Left kidney (tissue), 1 donor: ENCODE measurements at regions not wholly inside any gene's neighbourhood (a gene's known extent, or its start where the extent isn't known, plus 50 kb on each side); places are given as distances from the start of the nearest gene placed in this dataset.

Source experiments
- DNase-seq: peaks from one replicate; pipeline ENCODE4 v3.0.0-alpha.2; 2013

DNA sequence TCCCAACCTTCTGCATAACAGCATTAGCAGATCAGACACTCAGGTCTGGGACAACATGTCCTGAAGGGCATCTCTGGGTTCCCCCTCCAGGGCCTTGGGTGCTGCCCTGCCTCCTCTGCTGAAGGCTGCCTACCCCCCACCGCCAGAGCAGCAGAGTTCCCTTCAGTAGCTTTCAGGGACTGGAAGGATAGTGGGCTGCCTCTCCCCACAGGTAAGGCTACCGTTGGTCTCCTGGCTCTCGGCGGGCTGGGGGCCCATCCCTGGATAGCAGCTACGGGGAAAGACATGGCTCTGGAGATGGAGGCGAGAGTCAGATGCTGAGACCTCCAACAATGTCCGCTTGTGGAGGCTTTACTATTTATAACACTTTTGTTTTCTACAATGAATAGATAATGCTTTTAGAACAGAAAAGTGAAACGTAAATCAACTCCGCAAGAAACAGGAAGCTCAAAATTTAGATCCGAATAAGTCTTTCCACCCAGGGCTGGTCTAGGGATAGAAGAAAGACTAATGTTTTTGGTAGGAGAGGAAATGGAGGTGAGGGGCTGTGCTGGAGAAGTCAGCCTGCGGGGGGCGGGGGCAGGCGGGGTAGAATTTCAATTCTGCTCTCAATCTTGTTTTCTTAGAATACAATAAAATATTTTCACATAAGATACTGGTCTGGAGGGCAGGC is 58.4 kb downstream of the ARL4C start:
- DNase-seq = no peak

DNA sequence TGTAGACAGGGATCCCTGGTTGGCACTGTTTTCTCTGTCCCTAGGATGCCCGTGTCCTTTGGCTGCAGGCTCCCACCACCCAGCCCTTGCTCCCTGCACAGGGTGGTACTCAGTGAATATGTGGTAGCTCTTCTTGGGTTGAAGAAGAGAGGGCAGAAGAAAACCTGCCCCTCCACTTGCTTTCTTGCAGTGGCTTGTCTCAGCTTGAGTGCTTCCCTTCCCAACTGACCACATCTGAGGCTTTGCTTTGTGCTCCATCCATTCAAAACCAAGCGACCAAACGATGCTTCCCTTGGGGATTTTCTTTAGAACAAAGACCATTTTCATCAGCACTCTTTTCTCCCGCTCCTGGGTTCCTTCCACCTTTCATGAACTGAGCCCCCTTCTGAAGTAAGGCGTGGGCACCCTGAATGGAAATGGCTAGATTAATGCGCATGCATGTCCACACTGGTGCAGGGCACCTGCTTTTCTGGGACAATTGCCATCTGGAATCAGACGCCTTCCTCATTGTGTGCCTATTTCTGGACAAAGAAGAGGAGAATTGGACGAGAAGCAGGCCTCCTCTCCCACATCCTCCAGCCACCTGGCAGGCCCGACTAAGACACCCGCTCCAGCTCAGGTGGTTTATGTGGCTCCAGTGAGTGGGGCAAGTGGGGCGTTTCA is 59.1 kb downstream of the ARL4C start:
- no peak for DNase-seq

DNA sequence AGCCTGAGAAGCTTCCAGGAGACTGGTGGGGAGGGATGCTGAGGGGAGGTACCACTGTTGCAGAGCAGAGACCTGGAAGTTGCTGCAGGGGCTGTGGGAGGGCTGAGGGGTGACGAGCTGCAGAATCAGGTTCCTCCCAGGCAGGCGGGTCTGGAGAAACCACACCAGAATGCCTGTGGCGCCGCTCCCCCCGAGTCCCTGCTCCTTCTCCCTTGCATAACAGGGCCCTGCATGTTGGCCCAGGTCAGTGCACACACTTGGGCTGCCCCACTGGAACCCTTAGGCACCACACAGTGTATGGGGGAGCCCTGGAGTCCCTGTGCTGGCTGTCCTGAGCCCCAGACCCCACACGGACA is 60.4 kb downstream of the ARL4C start:
- DNase-seq = no peak

DNA sequence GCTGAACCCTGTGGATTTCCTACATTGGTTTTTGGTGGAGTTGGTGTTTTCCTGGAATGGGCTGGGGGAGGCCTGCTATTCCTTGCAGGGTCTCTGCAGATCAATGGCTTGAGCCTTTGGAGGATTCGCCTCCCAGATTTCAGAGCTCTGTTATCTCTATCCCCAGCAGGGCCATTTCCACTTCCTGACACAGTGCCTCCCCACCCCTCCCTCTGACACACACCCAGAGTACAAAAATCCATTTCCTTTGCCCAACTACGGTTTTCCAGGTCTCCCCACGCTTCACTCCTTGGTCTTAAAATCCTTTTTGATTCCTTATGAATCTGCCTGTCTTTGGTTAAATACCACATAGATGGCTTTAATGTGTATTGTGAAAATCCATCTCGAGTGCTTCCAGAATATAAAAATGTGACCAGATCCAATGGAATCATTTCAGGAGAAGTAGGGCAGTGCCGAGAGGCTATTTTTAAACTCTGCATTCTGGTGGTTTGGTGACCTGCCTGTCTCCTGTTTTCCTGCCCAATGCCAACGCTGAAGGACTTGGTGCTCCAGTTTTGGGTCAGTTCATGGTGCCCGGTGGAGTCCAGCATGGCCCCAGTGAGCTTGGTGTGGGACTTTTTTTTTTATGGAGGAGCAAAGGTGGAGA is 60.9 kb downstream of the ARL4C start:
- DNase-seq = no peak

DNA sequence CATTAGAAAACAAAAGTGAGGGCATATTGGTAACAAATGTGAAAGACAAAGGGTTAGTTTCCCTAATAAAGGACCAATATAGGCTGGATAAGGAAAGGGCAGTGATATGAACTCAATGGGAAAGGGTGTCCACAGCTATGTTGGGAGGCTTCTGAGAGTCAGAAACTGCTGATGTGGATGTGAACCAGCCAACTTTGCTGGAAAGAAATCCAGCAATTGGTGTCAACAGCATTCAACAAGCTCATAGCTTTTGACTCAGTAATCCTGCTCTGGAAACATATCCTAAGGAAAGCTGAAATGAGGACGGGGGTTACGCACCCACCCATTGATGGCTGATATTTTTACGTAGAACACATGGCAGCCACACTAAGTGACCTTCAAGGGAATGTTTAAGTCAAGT is 63.7 kb downstream of the ARL4C start:
- DNase-seq = no peak

DNA sequence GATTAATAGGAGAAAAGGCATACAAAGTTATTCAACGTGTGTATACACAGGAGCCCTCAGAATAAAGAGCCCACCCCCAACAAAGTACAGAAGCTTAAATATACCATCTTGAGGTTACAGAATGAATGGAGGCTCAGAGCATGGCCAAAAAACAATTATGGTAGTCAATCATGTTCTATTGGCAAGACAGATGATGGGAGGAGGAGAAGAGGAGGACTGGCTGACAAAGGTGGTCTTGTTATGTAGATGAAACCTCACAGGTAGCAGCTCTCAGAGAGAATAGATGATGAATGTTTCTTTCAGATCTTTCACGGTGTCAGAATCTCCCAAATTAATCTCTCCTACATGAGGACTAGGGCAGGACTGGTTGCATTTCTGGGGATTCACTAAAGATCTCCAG is 66.0 kb downstream of the ARL4C start:
- no peak for DNase-seq

DNA sequence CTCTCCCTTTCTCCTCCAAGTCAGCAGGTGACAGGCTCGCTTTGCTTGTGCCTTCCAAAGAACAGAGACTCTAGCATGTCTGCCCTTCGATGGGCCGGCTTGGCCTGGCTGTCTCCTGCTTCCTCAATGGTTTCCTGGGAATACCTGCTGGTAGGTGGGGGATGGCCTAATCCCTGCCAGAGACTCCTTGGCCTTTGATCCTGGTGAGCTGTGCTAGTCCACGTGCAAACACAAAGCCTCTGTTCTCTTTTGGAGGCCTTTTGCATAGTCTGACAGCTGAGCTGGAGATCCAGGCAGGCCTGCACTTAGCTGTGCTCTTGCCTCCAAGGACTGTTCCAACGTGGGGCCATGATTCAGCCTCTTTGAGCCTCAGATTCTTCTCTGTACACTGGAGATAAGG is 67.6 kb downstream of the ARL4C start:
- no peak for DNase-seq

DNA sequence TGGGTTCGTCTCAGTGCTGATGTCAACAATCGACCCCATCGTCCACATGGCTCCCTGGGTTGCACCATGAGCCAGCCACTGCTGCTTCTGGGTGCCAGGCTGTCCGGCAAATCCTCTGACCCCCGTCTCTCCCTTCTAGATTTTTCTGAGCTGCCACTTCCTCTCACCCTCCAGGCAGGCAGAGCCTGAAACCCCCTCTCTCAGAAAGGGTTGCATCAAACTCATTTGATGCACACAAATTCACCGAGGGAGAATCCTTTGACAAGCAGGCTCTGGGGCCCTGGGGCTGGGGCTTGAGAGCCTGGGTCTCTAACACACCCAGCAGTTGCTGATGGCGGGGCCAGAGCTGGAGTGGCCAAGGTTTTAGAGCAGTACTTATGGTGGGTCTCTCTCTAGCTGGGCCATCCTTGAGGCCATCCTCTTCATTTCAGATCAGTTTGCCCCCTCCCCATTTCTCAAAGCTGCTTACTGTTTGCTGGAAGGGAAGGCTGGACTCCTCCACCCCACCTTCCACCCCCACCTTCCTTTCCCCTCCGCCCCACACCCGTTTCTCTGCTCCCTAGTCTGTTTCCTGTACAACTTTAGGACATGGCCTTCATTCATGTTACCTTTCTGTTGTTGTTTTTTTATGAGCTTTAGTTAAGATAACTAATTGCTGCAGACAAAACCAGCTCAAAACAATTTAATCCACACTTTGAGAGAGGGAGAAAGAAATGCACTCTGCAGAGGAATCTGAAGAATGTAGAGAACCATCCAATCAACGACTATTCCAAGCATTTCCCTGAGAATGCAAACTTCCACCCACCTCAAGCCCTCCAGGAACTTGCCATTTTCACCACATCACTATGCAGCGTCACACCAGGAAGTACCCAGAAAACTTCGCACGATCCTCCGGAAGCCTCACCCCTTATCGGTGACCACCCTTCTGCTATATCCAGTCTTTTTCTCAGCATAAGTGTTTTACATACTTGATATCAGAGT is 69.5 kb downstream of the ARL4C start:
- peak; percentile 47 for DNase-seq

DNA sequence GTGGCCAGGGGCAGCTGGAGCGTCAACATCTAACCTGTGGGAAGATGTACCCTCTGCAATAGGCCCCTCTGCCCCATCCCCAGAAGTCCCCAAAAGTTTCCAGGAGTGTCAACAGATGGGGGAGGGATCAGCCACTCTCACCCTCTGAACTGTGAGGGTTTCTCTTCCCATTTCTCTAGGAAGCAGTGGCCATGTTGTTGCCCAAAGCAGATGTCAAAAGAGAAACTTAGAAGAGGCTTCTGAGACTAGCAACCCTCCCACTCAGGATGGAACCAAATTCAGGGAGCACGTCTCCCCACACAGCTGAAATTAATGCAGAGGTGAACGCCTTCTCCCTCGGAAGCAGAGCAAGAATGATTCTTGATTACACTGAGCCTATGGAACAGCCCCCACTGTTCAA is 70.3 kb downstream of the ARL4C start:
- no peak for DNase-seq

DNA sequence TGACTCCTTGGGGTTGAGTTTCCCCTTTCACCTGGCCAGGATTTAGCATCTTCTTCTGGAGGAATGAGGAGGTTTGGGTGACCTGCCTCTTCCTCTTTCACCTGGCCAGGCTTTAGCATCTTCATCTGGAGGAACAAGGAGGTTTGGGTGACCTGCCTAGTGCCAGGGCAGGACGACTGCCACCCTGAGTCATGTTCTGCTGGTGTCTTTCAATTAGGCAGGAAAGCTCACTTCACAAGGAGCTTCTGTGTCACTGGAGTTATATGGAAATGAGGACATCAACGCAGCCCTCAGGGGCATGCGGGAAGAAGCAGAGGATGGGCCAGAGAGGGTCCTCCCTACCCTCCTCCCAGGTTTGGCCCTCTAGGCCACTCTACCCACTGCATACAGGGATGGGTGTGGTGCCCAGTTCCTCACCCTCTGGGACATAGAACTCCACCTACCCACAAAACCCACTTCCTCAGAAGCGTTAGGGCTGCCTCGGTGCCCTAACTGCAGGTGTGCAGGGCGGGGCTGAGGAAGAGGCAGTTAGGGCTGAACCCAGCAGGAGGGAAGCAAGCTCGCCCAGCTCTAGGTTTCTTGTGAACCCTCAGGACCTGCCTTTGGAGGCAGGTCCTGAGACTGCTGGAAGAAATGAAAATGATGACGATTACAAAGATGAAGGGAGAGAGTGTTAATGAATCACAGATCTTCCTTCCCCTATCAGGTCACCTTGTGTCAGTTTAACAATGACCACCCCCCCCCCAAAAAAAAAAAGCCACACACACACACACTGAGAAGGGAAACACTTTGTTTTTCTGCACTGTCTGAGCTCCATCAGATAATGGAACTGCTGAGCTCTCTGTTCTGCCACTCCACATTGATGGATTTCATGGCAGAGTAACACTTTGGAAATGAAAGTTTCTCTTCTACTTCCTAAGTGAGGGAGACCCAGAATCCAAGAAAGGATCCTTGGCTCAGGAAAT is 71.0 kb downstream of the ARL4C start:
- DNase-seq = no peak

DNA sequence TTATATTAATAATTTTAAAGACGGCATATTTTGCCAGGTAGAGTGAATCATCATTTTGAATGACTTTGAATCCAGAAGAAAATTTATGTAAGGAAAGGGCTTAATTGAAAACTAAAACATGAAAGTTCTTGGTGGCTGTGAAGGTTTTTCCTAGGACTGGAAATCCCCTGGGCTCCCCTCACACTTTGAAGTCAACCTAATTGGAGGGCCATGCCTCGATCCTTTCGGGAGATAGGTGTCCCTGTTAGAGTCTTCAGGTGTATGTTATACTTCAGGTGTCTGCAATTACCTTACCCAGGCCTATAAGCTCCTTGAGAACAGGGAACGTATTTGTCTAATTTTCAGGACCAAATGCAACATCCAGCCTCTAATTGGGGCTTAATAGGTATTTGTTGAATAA is 73.0 kb downstream of the ARL4C start:
- DNase-seq = no peak

DNA sequence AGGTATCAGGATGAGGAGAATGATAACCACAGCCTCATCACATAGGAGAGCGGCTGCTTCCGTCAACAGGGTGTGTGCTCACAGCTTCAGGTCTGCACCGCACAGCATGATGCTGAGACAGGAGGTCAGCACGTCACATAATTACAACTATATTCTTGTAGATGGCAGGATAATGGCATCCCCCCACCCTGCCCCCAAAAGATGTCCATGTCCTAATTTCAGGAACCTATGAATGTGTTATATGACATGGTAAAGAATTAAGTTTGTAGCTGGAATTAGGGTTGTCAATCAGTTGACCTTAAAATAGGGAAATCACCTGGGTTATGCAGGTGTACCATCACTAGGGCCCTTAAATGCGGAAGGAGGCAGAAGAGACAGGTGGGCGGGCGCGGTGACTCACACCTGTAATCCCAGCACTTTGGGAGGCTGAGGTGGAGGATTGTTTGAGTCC is 73.9 kb downstream of the ARL4C start:
- no peak for DNase-seq

DNA sequence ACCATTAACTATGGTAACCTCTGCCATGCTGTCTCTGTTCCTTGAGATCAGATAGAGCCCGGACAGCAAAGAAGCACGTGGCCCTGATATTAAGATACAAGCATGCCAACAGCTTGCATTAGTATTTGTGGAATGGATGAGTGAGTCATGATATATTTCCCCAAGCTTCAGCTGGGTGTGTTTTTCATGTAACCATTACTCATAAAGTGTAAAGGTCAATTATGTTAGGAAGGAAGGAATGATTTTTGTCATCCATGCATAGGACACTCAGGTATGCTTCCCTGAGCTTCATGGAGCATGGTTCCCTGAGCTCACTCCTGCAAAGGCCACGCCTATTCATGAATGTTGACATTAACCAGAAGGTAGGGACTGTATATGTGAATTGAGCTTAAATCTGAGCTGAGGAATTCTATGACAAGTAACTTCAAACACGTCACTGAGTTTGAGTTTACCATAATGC is 74.6 kb downstream of the ARL4C start:
- DNase-seq = no peak

DNA sequence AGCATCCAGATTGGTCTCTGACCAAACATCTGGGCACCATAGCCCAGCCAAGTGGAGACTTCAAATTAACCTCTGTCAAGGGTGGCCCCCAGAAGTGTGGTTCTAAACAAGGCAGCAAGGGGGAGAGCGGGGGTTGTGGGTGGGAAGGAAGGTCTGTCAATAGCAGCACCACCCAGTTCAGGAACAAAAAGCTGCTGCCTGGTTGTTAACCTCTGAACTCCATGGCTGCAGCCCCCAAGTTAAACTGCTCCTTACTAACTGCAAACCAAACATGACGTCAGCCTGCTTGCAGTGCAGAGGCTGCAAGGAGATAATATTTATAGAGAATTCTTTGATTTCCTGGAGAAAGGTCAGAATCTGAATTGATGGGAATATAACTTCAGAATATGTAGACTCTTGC is 76.5 kb downstream of the ARL4C start:
- DNase-seq = no peak

DNA sequence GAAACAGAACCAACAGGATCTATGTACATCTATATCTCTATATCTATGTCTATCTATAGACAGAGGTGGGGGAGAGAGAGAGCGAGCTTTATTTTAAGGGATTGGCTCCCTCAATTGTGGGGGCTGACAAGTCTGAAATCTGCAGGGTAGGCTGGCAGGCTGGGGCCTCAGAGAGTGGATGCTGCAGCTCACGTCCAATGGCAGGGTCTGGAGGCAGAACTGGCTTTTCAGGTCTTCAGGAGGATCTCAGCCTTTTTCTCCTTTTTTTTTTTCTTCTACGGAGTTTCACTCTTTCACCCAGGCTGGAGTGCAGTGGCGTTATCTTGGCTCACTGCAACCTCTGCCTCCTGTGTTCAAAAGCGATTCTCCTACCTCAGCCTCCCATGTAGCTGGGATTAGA is 77.2 kb downstream of the ARL4C start:
- DNase-seq = no peak

DNA sequence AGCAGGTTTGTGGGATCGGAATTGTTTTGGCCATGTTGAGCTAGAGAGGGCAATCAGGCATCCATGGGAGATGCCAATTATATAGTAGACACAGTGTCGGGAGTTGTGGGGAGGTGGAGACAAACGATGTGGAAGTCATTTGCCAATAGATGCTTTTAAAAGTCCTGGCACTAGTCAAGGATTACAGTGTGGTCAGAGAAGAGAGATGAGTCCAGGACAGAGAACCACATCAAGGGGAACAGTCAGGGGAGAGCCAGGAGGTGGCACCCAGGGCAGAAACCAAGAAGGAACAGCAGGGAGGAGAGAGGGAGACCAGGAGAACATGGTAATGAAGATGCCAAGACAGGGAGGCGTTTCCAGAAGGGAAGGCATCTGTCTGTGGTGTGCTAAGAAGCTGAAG is 81.2 kb downstream of the ARL4C start:
- DNase-seq = no peak

DNA sequence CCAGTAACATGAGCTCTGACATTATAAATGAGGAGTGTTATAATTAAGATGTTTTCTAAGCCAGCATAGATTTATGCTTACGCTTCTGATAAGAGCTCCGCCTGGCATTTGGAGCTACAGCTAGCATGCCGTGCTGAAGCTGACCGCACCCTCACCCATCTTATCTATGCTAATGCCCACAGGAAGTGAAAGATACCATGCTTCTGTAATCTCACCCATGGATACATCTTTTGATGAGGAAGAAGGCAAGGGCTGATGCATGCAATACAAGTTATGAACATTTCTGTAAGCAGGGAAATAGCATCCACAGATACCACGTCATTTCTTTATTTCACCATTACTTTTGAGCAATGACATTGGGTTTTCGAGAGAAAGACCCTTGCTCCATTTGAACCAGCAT is 82.3 kb downstream of the ARL4C start:
- DNase-seq = no peak

DNA sequence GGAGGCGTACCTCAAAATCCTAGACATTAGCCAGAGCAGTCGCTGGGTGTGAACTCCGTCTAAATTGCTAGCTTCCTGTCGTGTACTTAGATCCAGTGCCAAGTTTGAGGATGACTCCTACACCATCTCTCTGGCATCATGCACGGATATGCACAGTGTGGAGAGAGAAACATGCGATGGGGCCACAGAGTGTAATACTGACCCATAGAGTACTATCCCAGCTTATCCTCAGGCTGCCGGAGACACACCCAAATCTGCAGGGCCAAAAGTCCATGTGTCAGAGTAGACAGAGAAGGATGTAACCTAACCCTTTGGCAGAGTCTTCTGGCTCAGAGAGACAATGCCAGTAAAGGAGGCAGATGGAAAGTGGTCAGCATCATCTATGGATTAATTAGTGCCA is 84.2 kb downstream of the ARL4C start:
- no peak for DNase-seq

DNA sequence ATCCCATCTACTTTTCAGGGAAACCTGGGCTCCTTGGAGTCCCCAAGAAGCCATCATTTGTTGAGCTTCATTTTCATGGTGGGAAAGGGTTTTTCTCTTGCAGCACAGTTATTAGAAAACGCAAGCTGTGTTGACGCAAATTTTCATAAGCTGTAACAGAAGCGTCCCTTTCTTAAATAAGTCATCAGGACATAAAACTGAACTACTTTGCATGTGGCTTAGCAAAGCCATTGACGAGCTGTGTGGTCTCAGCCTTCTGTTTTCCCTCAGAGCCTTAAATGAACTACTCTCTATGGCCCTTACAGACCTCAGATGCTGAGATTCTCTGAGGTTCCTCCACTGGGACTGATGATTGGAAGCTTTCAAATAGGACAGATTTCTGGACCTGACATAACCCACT is 85.1 kb downstream of the ARL4C start:
- no peak for DNase-seq

DNA sequence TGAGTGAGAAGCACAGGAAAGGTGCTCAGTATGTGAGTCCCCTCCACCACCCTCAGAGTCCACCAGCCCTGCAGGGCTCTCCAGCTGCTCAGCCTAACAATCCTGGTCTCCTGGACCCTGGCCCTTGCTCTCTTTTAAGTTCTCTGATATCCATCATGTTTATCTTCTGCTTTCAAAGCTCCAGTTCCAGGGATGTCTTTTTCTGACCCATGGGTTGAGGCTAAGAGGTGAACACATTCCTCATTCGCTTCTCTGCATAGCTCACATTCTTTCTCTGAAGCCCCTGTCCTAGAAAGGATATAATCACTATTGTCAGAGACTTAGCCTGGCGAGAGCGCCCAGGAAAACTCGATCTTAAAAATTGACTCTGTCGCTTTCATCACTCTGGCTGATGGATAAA is 86.4 kb downstream of the ARL4C start:
- no peak for DNase-seq

DNA sequence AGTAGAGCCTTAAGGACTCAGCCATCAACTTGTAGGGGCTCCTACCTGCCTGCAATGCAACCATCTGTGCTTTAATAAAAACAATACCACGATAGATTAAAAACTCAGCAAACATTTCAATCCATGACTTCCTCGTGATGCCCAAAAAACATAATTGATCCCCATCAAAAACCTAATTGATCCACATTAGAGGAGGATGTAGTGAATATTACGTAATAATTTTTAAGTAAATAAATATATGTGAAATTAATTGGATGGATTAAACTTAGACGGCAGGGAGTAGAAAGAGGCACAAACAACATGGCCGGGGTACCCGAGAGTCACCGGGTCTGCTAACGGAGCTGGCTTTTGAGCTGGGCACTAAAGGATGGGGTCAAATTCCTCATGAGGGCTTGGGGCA is 87.3 kb downstream of the ARL4C start:
- DNase-seq = no peak
